Activated CD8-positive, alpha-beta memory T cell treated with anti-CD3 and anti-CD28 coated beads for 1 hour (primary cell): ENCODE measurements at regions not wholly inside any gene's neighbourhood (a gene's known extent, or its start where the extent isn't known, plus 50 kb on each side); places are given as distances from the start of the nearest gene placed in this dataset.
"Not testable (repeated sequence)": the region's sequence is repeated elsewhere in the genome, so short reads cannot be mapped to it uniquely, and the experiment has no call there.

ENCODE experiments used
- DNase-seq, 2 donors: peaks; one replicate each; pipeline ENCODE4 v3.0.0-alpha.2; 2020; ENCODE audit warnings: low read depth in 1 of 2; ENCODE audit errors: extremely low read depth in 1 of 2

- DNase-seq = no peak
Measured at GRCh38 chr14:96682401-96682800, 114.8 kb upstream of the VRK1 start.

- DNase-seq = no peak
Measured at GRCh38 chr14:96683562-96684289, 113.5 kb upstream of the VRK1 start.

DNA sequence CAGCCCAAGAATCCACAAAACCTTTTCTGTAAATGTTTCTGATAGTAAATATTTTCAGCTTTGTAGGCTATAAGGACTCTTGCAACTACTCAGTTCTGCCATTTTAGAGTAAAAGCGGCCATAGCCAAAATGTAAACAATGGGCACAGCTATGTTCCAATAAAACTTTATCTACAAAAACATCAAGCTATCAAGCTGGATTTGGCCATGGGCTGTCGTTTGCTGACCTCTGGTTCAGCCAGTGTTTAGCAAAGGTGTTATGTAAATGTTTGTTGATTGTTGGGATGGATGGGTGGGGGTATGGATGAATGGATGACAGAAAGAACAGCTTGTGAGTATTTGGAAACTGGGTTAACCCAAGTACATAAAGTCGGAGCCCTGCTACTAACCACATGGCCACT lies 111.1 kb upstream of the VRK1 start:
- DNase-seq = no peak

- no peak for DNase-seq
Measured at GRCh38 chr14:96688629-96689028, 108.6 kb upstream of the VRK1 start.

GRCh38 chr14:96690713-96691383 lies 106.3 kb upstream of the VRK1 start:
- no peak for DNase-seq

DNA sequence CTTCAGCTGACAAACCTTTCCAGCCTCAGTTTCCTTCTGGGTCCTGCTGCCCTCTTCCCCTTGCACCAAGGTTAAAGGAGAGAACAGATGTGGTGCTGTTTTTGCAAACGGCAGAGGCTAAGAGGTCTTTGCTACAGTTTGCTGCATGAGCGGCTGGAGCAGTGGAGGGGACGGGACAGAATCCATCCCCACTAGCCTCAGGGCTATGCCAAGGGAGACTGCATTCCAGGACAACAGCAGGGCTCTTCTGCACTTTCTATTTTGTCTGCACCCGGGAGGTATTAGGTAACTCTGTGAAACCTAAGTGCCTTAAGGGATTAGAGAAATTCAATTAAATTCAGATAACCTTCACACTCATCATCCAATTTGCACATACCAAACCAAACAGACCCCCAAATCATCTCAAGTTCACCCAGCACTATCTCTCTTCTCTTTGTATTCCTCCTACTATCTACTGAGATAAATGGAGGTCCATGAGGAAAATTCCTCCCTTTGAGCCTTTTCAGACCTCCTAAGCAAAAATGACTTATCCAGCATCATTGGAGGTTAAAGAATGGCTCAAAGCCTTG lies 103.8 kb upstream of the VRK1 start:
- no peak for DNase-seq

DNA sequence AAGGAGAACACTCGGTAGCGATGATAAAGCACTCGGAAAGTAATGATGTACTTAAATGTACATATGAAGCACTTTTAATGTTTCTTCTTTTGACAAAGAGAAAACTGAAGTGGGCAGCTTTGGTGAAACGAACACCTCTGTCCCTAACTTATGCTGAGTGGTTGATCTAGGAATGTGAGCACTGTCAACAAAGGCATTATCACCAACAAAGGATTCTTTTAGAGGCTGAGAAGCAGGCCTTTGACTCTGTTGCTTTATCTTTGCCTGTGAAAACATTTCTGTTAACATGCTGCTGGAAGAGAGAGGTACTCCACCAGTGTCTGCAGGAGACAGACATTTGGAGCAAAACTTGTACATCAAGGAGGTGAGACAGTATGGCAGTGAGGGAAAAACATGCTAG lies 103.2 kb upstream of the VRK1 start:
- DNase-seq = no peak

DNA sequence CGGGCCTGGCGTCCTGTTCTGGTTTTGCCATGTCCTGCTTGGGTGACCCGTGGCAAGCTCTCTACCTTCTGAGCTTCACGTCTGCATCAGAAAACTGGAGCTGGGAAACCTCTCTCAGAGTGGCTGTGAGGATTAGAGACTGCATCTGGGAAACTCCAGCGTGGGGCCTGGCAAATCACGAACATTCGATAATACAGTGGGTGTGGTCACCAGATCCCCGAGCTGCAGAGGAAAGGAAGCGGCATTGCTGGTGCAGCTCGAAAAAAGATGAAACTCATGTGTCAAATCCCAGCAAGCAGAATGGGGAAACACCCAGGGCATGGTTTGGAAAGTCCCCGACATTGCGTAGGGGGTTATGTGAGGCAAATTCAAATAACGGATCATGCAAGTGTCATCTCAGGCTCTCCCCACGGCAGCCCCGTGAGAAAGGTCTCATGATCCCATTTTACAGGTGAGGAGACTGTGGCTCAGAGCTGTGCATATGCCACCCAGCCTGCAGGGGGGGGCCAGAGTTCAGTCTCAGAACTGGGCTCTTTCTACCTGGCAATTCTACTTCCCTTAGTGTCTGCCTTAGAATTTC lies 98.1 kb upstream of the VRK1 start:
- DNase-seq = no peak

DNA sequence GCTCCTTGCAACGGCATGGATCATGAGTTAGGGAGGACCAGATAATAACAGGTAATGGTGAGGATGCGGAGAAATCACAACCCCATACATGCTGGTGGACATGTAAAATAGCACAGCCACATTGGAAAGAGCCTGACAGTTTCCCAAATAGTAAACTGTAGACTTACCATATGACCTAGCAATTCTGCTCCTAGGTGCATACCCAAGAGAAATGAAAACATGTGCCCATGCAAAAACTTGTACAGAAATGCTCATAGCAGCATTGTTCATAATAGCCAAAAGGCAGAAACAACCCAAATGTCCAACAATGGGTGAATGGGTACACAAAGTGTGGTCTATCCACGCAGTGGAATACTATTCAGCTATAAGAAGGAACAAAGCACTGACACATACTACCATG lies 97.5 kb upstream of the VRK1 start:
- no peak for DNase-seq

DNA sequence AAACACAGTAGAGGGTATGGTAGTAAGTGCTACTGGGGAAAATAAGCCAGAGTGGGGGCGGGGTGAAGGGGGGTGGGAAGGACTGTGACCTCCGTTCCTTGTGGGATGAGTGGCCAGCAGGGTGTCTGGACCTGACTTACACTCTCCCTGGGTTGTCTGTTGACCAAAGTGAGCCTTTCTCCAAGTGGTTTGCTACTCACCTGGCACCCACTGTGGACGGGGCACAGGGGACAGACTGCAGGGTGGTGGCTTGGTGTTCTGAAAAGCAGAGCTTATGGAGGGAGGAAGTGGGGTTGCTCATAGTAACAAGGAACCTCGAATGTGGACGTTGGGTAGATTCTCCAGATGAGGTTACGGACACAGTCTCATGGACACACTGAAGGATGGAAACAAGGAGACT lies 94.4 kb upstream of the VRK1 start:
- DNase-seq = no peak

GRCh38 chr14:96705422-96706092 lies 91.6 kb upstream of the VRK1 start:
- no peak for DNase-seq

- no peak for DNase-seq
Measured at GRCh38 chr14:96706893-96707292, 90.3 kb upstream of the VRK1 start.

- DNase-seq = no peak
Measured at GRCh38 chr14:96710060-96710666, 87.0 kb upstream of the VRK1 start.

DNA sequence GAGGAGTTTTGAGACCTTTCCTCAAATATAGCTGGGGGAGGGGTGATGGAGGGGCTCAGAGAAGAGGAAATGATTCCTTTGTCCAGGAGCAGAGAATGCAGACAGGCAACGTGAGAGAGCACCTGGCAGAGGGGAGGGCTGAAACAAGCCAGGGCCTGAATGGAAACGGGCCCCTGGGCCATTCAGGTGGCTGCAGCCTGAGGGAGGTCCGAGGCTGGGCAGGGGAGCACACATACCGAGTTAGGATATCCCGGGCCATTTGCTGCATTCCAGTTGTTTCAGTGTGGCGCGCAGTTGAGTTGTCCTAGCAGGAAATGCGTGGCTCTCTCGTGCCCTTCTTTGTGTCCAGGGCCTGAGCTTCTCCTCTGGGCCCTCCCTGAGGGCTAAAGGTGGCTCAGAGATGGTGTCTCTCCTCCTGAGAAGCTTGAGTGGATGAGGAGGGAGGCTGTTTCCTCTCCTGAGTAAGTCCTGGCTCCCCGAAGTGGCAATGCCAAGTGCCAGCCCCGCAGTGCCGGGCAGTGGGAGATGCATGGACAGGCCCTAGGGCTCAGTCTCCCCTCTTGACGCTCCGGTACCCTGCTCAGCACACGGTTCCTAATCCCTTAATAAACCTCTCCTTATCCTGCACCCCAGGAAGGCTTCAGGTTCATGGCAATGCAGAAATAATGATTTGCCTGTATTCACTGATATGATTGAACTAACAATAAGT lies 85.5 kb upstream of the VRK1 start:
- no peak for DNase-seq

DNA sequence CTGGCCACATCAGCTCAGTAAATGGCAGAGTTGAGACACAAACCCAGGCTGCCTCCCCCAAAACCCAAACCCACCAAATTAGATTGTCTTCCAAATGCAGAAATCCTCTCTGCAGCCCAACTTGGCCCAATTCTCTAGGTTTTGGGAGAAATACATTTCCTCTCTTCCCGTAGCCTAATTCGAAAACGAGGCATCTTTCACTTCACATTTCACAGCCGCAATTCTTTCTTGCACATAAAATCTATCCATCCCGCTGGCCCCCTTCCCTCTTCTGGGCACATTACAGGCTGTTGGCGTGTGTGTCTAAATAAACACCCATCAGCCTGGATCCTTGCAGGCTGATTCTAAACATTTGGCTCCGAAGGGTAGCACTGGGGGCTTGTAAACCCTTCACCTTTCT lies 83.8 kb upstream of the VRK1 start:
- DNase-seq = no peak

DNA sequence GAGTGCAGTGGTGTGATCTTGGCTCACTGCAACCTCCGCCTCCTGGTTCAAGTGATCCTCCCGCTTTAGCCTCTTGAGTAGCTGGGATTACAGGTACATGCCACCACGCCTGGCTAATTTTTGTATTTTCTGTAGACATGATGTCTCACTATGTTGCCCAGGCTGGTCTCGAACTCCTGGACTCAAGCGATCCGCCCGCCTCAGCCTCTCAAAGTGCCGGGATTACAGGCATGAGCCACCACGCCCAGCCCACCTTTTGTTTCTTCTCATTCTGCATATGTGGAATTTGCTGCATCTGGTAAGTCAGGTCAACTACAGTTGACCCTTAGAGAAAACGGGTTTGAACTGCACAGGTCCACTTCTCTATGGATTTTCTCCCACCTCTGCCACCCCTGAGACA lies 82.6 kb upstream of the VRK1 start:
- not testable (repeated sequence) for DNase-seq

DNA sequence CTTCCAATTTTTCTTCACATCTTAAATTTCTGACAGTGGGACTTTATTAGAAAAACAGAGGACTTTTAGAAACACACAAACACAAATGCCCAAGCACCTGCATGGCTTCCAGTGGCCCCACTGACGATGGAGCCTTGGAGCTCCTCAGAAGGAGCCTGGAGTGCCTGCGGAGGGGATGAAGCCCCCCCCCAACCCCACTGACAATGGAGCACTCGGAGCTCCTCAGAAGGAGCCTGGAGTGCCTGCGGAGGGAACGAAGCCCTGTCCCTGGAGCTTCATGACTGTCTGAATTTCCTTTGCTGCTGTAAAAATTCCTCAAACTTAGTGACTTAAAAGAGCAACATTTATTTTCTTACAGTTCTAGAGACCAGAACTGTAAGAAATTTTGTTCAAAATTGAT lies 80.1 kb upstream of the VRK1 start:
- DNase-seq = no peak

- DNase-seq = no peak
Measured at GRCh38 chr14:96718407-96718806, 78.8 kb upstream of the VRK1 start.

DNA sequence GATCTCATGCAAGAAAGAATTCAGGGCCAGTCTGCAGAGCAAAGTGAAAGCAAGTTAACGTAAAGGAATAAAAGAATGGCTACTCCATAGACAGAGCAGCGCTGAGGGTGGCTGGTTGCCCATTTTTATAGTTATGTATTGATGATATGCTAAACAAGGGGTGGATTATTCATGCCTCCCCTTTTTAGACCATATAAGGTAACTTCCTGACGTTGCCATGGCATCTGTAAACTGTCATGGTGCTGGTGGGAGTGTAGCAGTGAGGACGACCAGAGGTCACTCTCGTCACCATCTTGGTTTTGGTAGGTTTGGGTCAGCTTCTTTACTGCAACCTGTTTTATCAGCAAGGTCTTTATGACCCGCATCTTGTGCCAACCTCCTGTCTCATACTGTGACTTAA lies 76.5 kb upstream of the VRK1 start:
- not testable (repeated sequence) for DNase-seq

DNA sequence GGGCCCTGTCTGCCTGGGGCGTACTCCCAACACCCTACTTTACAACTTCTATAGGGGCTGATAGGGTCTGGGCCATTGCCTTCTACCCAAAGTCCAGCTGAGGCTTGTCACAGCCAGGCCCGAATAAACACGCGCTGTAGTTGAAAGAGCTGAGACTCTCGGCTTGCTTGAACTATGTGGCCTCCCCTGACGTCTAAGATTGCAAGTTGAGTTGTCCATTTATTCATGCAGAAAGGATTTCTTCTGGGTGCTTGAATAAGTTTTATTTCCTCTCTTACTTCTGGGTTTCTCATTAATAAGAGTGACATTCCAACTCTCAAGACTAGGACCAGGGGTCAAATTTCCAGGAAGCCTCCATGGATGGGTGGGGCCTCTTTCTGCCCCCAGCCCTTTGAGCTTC lies 74.4 kb upstream of the VRK1 start:
- DNase-seq = no peak
